ENCODE measurements at regions not wholly inside any gene's neighbourhood (a gene's known extent, or its start where the extent isn't known, plus 50 kb on each side); places are given as distances from the start of the nearest gene placed in this dataset.

GRCh38 chr4:120549011-120549570 lies 373.4 kb downstream of the PRDM5 start:
- TF ChIP-seq CTCF (IDR thresholded peaks at IDR 0.05): no peak
- no peak for TF ChIP-seq POLR2A (IDR thresholded peaks at IDR 0.05)
